H1 (cell line): ENCODE measurements at regions not wholly inside any gene's neighbourhood (a gene's known extent, or its start where the extent isn't known, plus 50 kb on each side); places are given as distances from the start of the nearest gene placed in this dataset.

Experiments used
- CTCF ChIA-PET: fragments of 300-600 bp; sonication (Branson Sonifier 250); formaldehyde crosslinking; loops from one replicate; lab custom pipeline; 2021; ENCODE audit not compliant: partially characterized antibody; lab: Charles Lee
- POLR2A ChIA-PET: fragments of 300-600 bp; sonication (Branson Sonifier 250); formaldehyde crosslinking; loops from one replicate; lab custom pipeline; 2021; ENCODE audit warnings: inconsistent platforms; ENCODE audit not compliant: partially characterized antibody; lab: Charles Lee
- DNase-seq, 2 experiments: peaks; one replicate each; pipeline versions ENCODE4 v3.0.0 to v3.0.0-alpha.2; 2010 to 2022; ENCODE audit warnings: low spot score in 2 of 2, low read depth in 1 of 2, mixed read lengths in 1 of 2
- FAIRE-seq: peaks from 2 replicates; lab custom pipeline; 2011; peaks lifted over from hg19 to GRCh38; lab: Jason Lieb, UNC
- H2AFZ ChIP-seq: 2 replicates; pipeline ENCODE4 v1.8.1; 2012; ENCODE audit warnings: low read length, inconsistent platforms
- H2AK5ac ChIP-seq: 2 replicates; pipeline ENCODE4 v1.6.1; 2013; ENCODE audit warnings: low read depth, low read length
- H2BK120ac ChIP-seq: replicated peaks from 2 replicates; pipeline ENCODE3; 2013; ENCODE audit warnings: low read depth, low read length, inconsistent platforms
- H2BK12ac ChIP-seq: 2 replicates; pipeline ENCODE4 v1.6.1; 2013; ENCODE audit warnings: low read depth, low read length
- H2BK15ac ChIP-seq: 2 replicates; pipeline ENCODE4 v1.6.1; 2013; ENCODE audit warnings: low read length
- H2BK20ac ChIP-seq: 2 replicates; pipeline ENCODE4 v1.6.1; 2013; ENCODE audit warnings: low read length
- H2BK5ac ChIP-seq: 2 replicates; pipeline ENCODE4 v1.6.1; 2013; ENCODE audit warnings: low read depth, low read length
- H3K14ac ChIP-seq: 2 replicates; pipeline ENCODE4 v1.6.1; 2013; ENCODE audit warnings: inconsistent platforms; ENCODE audit not compliant: insufficient read length
- H3K18ac ChIP-seq: 2 replicates; pipeline ENCODE4 v1.6.1; 2013; ENCODE audit warnings: low read length; ENCODE audit errors: extremely low read depth
- H3K23ac ChIP-seq: 2 replicates; pipeline ENCODE4 v1.6.1; 2013; ENCODE audit warnings: inconsistent platforms; ENCODE audit not compliant: insufficient read length
- H3K23me2 ChIP-seq: 2 replicates; pipeline ENCODE4 v1.6.1; 2013; ENCODE audit warnings: low read depth, low read length
- H3K27ac ChIP-seq: 2 replicates; pipeline ENCODE4 v1.6.1; 2011; ENCODE audit warnings: low read depth, low read length, inconsistent platforms
- H3K27me3 ChIP-seq, 4 experiments: replicated peaks in 1 of 4; 1 replicate in 1 of 4; 2 replicates in 3 of 4; pipeline versions ENCODE4 v1.6.1 to v1.8.1; 2011 to 2013; ENCODE audit warnings: low read length in 3 of 4, mild to moderate bottlenecking in 3 of 4, inconsistent platforms in 2 of 4, mixed read lengths in 2 of 4, moderate library complexity in 1 of 4; ENCODE audit not compliant: control insufficient read depth in 3 of 4, insufficient read depth in 3 of 4; ENCODE audit errors: extremely low read depth in 1 of 4
- H3K36me3 ChIP-seq, 4 experiments: 2 replicates each; pipeline versions ENCODE4 v1.6.1 to v1.8.1; 2011 to 2013; ENCODE audit warnings: mild to moderate bottlenecking in 4 of 4, low read length in 3 of 4, moderate library complexity in 2 of 4, control low read depth in 1 of 4, inconsistent platforms in 1 of 4; ENCODE audit not compliant: insufficient read depth in 4 of 4, control insufficient read depth in 2 of 4
- H3K4ac ChIP-seq: replicated peaks from 2 replicates; pipeline ENCODE3; 2013; ENCODE audit warnings: low read length, low read depth, mixed read lengths, inconsistent platforms; ENCODE audit not compliant: insufficient read length
- H3K4me1 ChIP-seq, 4 experiments: replicated peaks in 1 of 4; 1 replicate in 1 of 4; 2 replicates in 3 of 4; pipeline versions ENCODE4 v1.6.1 to v1.8.1; 2011 to 2013; ENCODE audit warnings: low read length in 3 of 4, inconsistent platforms in 2 of 4, mixed read lengths in 1 of 4; ENCODE audit not compliant: insufficient read depth in 4 of 4, control insufficient read depth in 3 of 4
- H3K4me2 ChIP-seq, 2 experiments: 2 replicates each; pipeline versions ENCODE4 v1.6.1 to v1.8.1; 2011 to 2013; ENCODE audit warnings: low read depth in 2 of 2, low read length in 2 of 2, control low read depth in 1 of 2, inconsistent platforms in 1 of 2, mild to moderate bottlenecking in 1 of 2; ENCODE audit not compliant: insufficient read depth in 1 of 2
- H3K4me3 ChIP-seq, 4 experiments: fragments of 200-600, 300-600 bp in 1 of 4; sonication (generic), shearing (Covaris generic), sonication (Bioruptor Twin) in 1 of 4; 2 replicates each; pipeline versions ENCODE4 v1.5.1 to v1.8.1; 2011 to 2016; ENCODE audit warnings: low read length in 4 of 4, low read depth in 3 of 4, control low read depth in 2 of 4, inconsistent platforms in 2 of 4, mild to moderate bottlenecking in 2 of 4, mixed read lengths in 1 of 4, moderate library complexity in 1 of 4; ENCODE audit not compliant: insufficient read depth in 2 of 4; ENCODE audit errors: extremely low read depth in 1 of 4
- H3K56ac ChIP-seq: replicated peaks from 2 replicates; pipeline ENCODE3; 2013; ENCODE audit warnings: low read depth, mild to moderate bottlenecking, mixed read lengths, low read length, inconsistent platforms; ENCODE audit not compliant: insufficient read length
- H3K79me1 ChIP-seq: 2 replicates; pipeline ENCODE4 v1.6.1; 2013; ENCODE audit warnings: low read depth, low read length, control low read depth
- H3K79me2 ChIP-seq, 2 experiments: 2 replicates each; pipeline versions ENCODE4 v1.6.1 to v1.8.1; 2012 to 2013; ENCODE audit warnings: low read length in 2 of 2, mild to moderate bottlenecking in 2 of 2, inconsistent platforms in 1 of 2; ENCODE audit not compliant: insufficient read depth in 2 of 2, control insufficient read depth in 1 of 2
- H3K9ac ChIP-seq, 4 experiments: replicated peaks in 1 of 4; 1 replicate in 1 of 4; 2 replicates in 3 of 4; pipeline versions ENCODE4 v1.6.1 to v1.8.1; 2011 to 2013; ENCODE audit warnings: low read depth in 3 of 4, low read length in 3 of 4, control low read depth in 2 of 4, mild to moderate bottlenecking in 2 of 4, moderate library complexity in 2 of 4, inconsistent platforms in 1 of 4; ENCODE audit errors: extremely low read depth in 1 of 4
- H3K9me3 ChIP-seq, 2 experiments: 2 replicates each; pipeline versions ENCODE4 v1.6.1 to v1.8.1; 2012 to 2013; ENCODE audit warnings: mild to moderate bottlenecking in 2 of 2, moderate library complexity in 2 of 2, control low read depth in 1 of 2, inconsistent platforms in 1 of 2, low read depth in 1 of 2, low read length in 1 of 2, mixed read lengths in 1 of 2; ENCODE audit not compliant: insufficient read depth in 2 of 2
- H4K20me1 ChIP-seq, 2 experiments: replicated peaks in 1 of 2; 2 replicates each; pipeline versions ENCODE3 to v1.8.1; 2011 to 2013; ENCODE audit warnings: inconsistent platforms in 2 of 2, low read length in 2 of 2, mild to moderate bottlenecking in 1 of 2; ENCODE audit not compliant: insufficient read depth in 2 of 2, control insufficient read depth in 1 of 2
- H4K5ac ChIP-seq: 2 replicates; pipeline ENCODE4 v1.6.1; 2013; ENCODE audit warnings: low read length, low read depth, mixed read lengths, inconsistent platforms; ENCODE audit not compliant: insufficient read length
- H4K8ac ChIP-seq: 2 replicates; pipeline ENCODE4 v1.8.0; 2013; ENCODE audit warnings: mild to moderate bottlenecking, moderate library complexity, low read length, inconsistent platforms; ENCODE audit not compliant: insufficient read depth; ENCODE audit errors: extremely low read depth
- H4K91ac ChIP-seq: replicated peaks from 2 replicates; pipeline ENCODE3; 2013; ENCODE audit warnings: low read length, mixed read lengths, inconsistent platforms; ENCODE audit not compliant: insufficient read length
- ASH2L ChIP-seq: fragments of 200-600, 300-600 bp; sonication (generic); IDR thresholded peaks from one replicate; pipeline ENCODE4 v1.7.1; 2017; ENCODE audit warnings: low read length
- CHD2 ChIP-seq: IDR thresholded peaks from 2 replicates; pipeline ENCODE4 v1.6.1; 2012; ENCODE audit warnings: low read length, improper control_type of control experiment
- CTBP2 ChIP-seq: IDR thresholded peaks from 2 replicates; pipeline ENCODE4 v1.7.0; 2011; ENCODE audit warnings: borderline replicate concordance, mild to moderate bottlenecking, moderate library complexity, mixed read lengths, low read length; ENCODE audit not compliant: insufficient read depth, insufficient read length
- SRF ChIP-seq: IDR thresholded peaks from 2 replicates; pipeline ENCODE4 v1.6.1; 2011; ENCODE audit warnings: mild to moderate bottlenecking, low read depth, low read length, moderate library complexity
- SUZ12 ChIP-seq: fragments of 200-600 bp; sonication (generic); IDR thresholded peaks from 2 replicates; pipeline ENCODE4 v1.6.1; 2012; ENCODE audit warnings: mild to moderate bottlenecking, inconsistent platforms, low read length, moderate library complexity, mixed read lengths
- TBP ChIP-seq: IDR thresholded peaks from 2 replicates; pipeline ENCODE4 v1.6.1; 2011; ENCODE audit warnings: low read depth, low read length, improper control_type of control experiment
- WGBS, 2 experiments: shearing (Covaris generic) in 1 of 2; methylation state at CpG; one replicate each; pipeline versions ENCODE4 v1.1.6 to v1.1.7; 2013 to 2015; ENCODE audit warnings: low lambda C conversion rate in 2 of 2, mixed read lengths in 2 of 2, inconsistent platforms in 1 of 2, low coverage in 1 of 2, missing lambda C conversion rate in 1 of 2; ENCODE audit not compliant: insufficient replicate concordance in 2 of 2, insufficient coverage in 1 of 2, insufficient read length in 1 of 2; ENCODE audit errors: extremely low coverage in 1 of 2, missing lambda C conversion rate in 1 of 2; 5-methylcytosine and 5-hydroxymethylcytosine counted together

DNA sequence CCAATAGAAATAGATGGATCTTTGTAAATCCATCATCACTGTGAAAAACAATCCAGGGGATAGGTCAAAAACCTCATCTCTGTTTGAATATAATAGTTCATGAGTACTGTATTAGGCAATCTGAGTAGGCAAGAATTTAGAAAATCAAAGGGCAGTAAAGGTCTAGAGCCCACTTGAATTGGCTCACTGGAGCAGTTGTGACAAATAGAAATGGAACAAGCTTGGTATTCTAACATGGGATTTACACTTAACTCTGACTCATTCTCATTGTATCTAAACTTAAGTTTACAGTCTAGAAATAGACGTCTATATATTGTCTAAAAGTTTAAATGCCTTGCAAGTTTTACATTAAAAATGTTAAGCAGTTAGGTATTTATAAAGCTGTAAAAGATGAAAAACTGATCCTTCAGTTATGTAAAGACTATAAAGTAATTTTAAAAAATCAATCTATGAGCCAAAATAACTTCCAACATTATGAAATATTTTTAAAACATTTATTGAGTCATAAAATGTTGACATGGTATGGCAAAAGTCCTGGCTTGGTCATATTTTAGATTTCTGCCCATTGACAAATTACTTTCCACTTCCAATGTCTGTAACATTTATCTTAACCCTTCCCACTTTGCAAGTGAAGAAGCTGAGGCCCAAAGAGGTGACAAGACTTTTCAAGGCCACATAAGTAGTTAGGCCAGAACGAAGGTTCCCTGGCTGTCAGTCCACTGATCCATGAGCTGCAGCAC lies 203.7 kb upstream of the NREP start:
- no peak overlapping the region for H3K56ac ChIP-seq
- no peak overlapping the region for H4K5ac ChIP-seq
- no peak overlapping the region for H3K4me3 ChIP-seq
- no peak overlapping the region for H2BK20ac ChIP-seq
- CTCF ChIA-PET, result interaction anchor here (0.8 to 1.5 kb wide), 2 partner anchors 33 to 202 kb away, joined by 3 to 5 read pairs; no protein-coding TSS in a partner anchor
- H2BK120ac ChIP-seq, result no peak overlapping the region
- FAIRE-seq (no peak), DNase-seq (no peak)
- H4K20me1 ChIP-seq, result no peaks in the 10 kb centered on the region
- TF ChIP-seq TBP, result no peak
- TF ChIP-seq SUZ12, result no peak
- TF ChIP-seq ASH2L, result no peak
- no peak for TF ChIP-seq SRF
- no peak for TF ChIP-seq CTBP2
- TF ChIP-seq CHD2, result no peak
- H2BK15ac ChIP-seq, result no peak overlapping the region
- H3K9ac ChIP-seq, result no peak overlapping the region
- H3K79me1 ChIP-seq, result no peaks in the 10 kb centered on the region
- no peak overlapping the region for H3K4me2 ChIP-seq
- H3K18ac ChIP-seq, result no peak overlapping the region
- no peaks in the 10 kb centered on the region for H3K36me3 ChIP-seq
- H2BK5ac ChIP-seq, result no peak overlapping the region
- no peaks in the 10 kb centered on the region for H3K79me2 ChIP-seq
- 0 out of 2 replicates have a peak overlapping the region, but pooled peaks have one; percentile 23 for H2AFZ ChIP-seq
- H4K8ac ChIP-seq, result no peak overlapping the region
- H3K23ac ChIP-seq, result no peak overlapping the region
- no peaks in the 10 kb centered on the region for H3K4me1 ChIP-seq
- H3K14ac ChIP-seq, result no peak overlapping the region
- H4K91ac ChIP-seq, result no peak overlapping the region
- 83% methylated on average over 2 of the region's 2 CpGs; no CpG with 5 or more reads in 1 of the 2 experiments for WGBS, 2 experiments
- POLR2A ChIA-PET, result no interaction called here
- H2BK12ac ChIP-seq, result no peak overlapping the region
- H2AK5ac ChIP-seq, result no peak overlapping the region
- H3K27me3 ChIP-seq, result no peaks in the 10 kb centered on the region
- H3K27ac ChIP-seq, result no peak overlapping the region
- H3K9me3 ChIP-seq, result no peaks in the 10 kb centered on the region
- no peak overlapping the region for H3K4ac ChIP-seq
- H3K23me2 ChIP-seq, result no peaks in the 10 kb centered on the region
